GM23338 (cell line): ENCODE measurements at regions not wholly inside any gene's neighbourhood (a gene's known extent, or its start where the extent isn't known, plus 50 kb on each side); places are given as distances from the start of the nearest gene placed in this dataset.

Experiments
- ATAC-seq: fragments of 200-7000 bp; cut with Tn5 transposase; 3 replicates; pipeline ENCODE4 v1.9.1; 2020
- DNase-seq: peaks from one replicate; pipeline ENCODE4 v3.0.0-alpha.2; 2015; ENCODE audit warnings: low spot score
- H2AFZ ChIP-seq: fragments of 200-600 bp; sonication (generic); 2 replicates; pipeline ENCODE4 v1.8.0; 2016; ENCODE audit warnings: antibody characterized with exemption, mild to moderate bottlenecking, moderate library complexity
- H3F3A ChIP-seq: fragments of 200-600 bp; sonication (generic); replicated peaks from 2 replicates; pipeline ENCODE4 v1.8.0; 2017; ENCODE audit warnings: antibody characterized with exemption, mixed run types, low read depth
- H3K27ac ChIP-seq: fragments of 200-600 bp; sonication (generic); 2 replicates; pipeline ENCODE4 v1.6.1; 2016; ENCODE audit warnings: low read depth
- H3K27me3 ChIP-seq: fragments of 200-600 bp; sonication (generic); 2 replicates; pipeline ENCODE4 v1.8.0; 2016; ENCODE audit warnings: mild to moderate bottlenecking, mixed run types, moderate library complexity; ENCODE audit not compliant: insufficient read depth
- H3K36me3 ChIP-seq: fragments of 200-600 bp; sonication (generic); 2 replicates; pipeline ENCODE4 v1.8.0; 2016; ENCODE audit warnings: mild to moderate bottlenecking; ENCODE audit not compliant: insufficient read depth
- H3K4me1 ChIP-seq: fragments of 200-600 bp; sonication (generic); 2 replicates; pipeline ENCODE4 v1.8.0; 2016; ENCODE audit warnings: mild to moderate bottlenecking, moderate library complexity; ENCODE audit not compliant: insufficient read depth
- H3K4me2 ChIP-seq: fragments of 200-600 bp; sonication (generic); 2 replicates; pipeline ENCODE4 v1.7.1; 2017; ENCODE audit warnings: mixed run types
- H3K4me3 ChIP-seq: fragments of 200-600 bp; sonication (generic); 2 replicates; pipeline ENCODE4 v1.6.1; 2016; ENCODE audit warnings: mixed run types
- H3K79me2 ChIP-seq: fragments of 200-600 bp; sonication (generic); replicated peaks from 2 replicates; pipeline ENCODE4 v1.8.0; 2017; ENCODE audit warnings: mild to moderate bottlenecking; ENCODE audit not compliant: insufficient read depth
- H3K9me2 ChIP-seq: fragments of 200-600 bp; sonication (generic); 2 replicates; pipeline ENCODE4 v1.8.0; 2017; ENCODE audit not compliant: insufficient read depth
- H4K20me1 ChIP-seq: fragments of 200-600 bp; sonication (generic); replicated peaks from 2 replicates; pipeline ENCODE4 v1.8.0; 2017; ENCODE audit warnings: mild to moderate bottlenecking; ENCODE audit not compliant: insufficient read depth
- H3K27ac Mint-ChIP-seq: 2 replicates; pipeline ENCODE4 v1.8.0; 2020; ENCODE audit warnings: inconsistent platforms, mild to moderate bottlenecking, moderate library complexity, mixed read lengths
- H3K27me3 Mint-ChIP-seq: 3 replicates; pipeline ENCODE4 v1.8.0; 2022; ENCODE audit warnings: low read depth, mild to moderate bottlenecking, moderate library complexity, mixed read lengths, inconsistent platforms; ENCODE audit not compliant: insufficient read depth, poor library complexity
- H3K36me3 Mint-ChIP-seq: 3 replicates; pipeline ENCODE4 v1.8.0; 2021; ENCODE audit warnings: low read depth, mild to moderate bottlenecking, inconsistent platforms, moderate library complexity, mixed read lengths
- H3K4me1 Mint-ChIP-seq: 3 replicates; pipeline ENCODE4 v1.8.0; 2020; ENCODE audit warnings: mild to moderate bottlenecking, inconsistent platforms, mixed read lengths
- H3K4me3 Mint-ChIP-seq: 3 replicates; pipeline ENCODE4 v1.8.0; 2021; ENCODE audit warnings: moderate library complexity, mild to moderate bottlenecking, inconsistent platforms, mixed read lengths
- H3K9me3 Mint-ChIP-seq: 3 replicates; pipeline ENCODE4 v1.8.0; 2020; ENCODE audit warnings: moderate library complexity, mild to moderate bottlenecking, inconsistent platforms, mixed read lengths
- CREB1 ChIP-seq: fragments of 250-450 bp; sonication (Bioruptor Pico); IDR thresholded peaks from 2 replicates; pipeline ENCODE4 v1.5.0; 2020; ENCODE audit warnings: low read depth, mild to moderate bottlenecking, moderate library complexity
- CTCF ChIP-seq, 2 experiments: fragments of 200-600 bp in 1 of 2; sonication (generic) in 1 of 2; conservative IDR thresholded peaks; 2 replicates each; pipeline versions ENCODE4 v1.5.1 to v1.6.1; 2016 to 2017; ENCODE audit warnings: antibody characterized with exemption in 2 of 2, low read depth in 2 of 2, mild to moderate bottlenecking in 2 of 2, moderate library complexity in 1 of 2
- ETS1 ChIP-seq: IDR thresholded peaks from 2 replicates; pipeline ENCODE4 v1.6.1; 2016; ENCODE audit warnings: antibody characterized with exemption
- EZH2 ChIP-seq: fragments of 200-600 bp; sonication (generic); IDR thresholded peaks from one replicate; pipeline ENCODE4 v1.8.0; 2017; ENCODE audit warnings: antibody characterized with exemption, mild to moderate bottlenecking, low read depth; ENCODE audit not compliant: unreplicated experiment
- EZH2phosphoT487 ChIP-seq: fragments of 200-600 bp; sonication (generic); IDR thresholded peaks from one replicate; pipeline ENCODE4 v1.8.1; 2018; ENCODE audit warnings: antibody characterized with exemption; ENCODE audit not compliant: unreplicated experiment
- JUNB ChIP-seq: IDR thresholded peaks from one replicate; pipeline ENCODE4 v1.6.1; 2016; ENCODE audit warnings: antibody characterized with exemption; ENCODE audit not compliant: unreplicated experiment
- NANOG ChIP-seq: IDR thresholded peaks from 2 replicates; pipeline ENCODE4 v1.6.1; 2016; ENCODE audit warnings: antibody characterized with exemption, borderline replicate concordance
- POLR2AphosphoS5 ChIP-seq: IDR thresholded peaks from 2 replicates; pipeline ENCODE4 v1.6.1; 2016; ENCODE audit warnings: antibody characterized with exemption, low read depth
- REST ChIP-seq: IDR thresholded peaks from one replicate; pipeline ENCODE4 v1.6.1; 2018; ENCODE audit warnings: antibody characterized with exemption; ENCODE audit not compliant: unreplicated experiment
- STAT1 ChIP-seq: IDR thresholded peaks from one replicate; pipeline ENCODE4 v1.6.1; 2016; ENCODE audit warnings: antibody characterized with exemption; ENCODE audit not compliant: unreplicated experiment
- ZNF114 ChIP-seq: fragments of 250-450 bp; sonication (Bioruptor Pico); IDR thresholded peaks from 2 replicates; pipeline ENCODE4 v1.5.0; 2020; ENCODE audit warnings: mild to moderate bottlenecking, moderate library complexity
- ZNF331 ChIP-seq: fragments of 250-450 bp; sonication (Bioruptor Pico); IDR thresholded peaks from 2 replicates; pipeline ENCODE4 v1.5.0; 2020; ENCODE audit warnings: low read depth, mild to moderate bottlenecking, moderate library complexity
- ZNF462 ChIP-seq: fragments of 250-450 bp; sonication (Bioruptor Pico); IDR thresholded peaks from 2 replicates; pipeline ENCODE4 v1.5.0; 2020; ENCODE audit warnings: mild to moderate bottlenecking, moderate library complexity

GRCh38 chr1:83637009-83637408 is 361.9 kb downstream of the TTLL7 start:
- Mint-ChIP-seq H3K27me3 (peaks cover 2% of the 10 kb centered on the region), H3K36me3 (no peaks in the 10 kb centered on the region), H3K4me3 (no peak overlapping the region), H3K27ac (no peak overlapping the region), H3K9me3 (no peaks in the 10 kb centered on the region), H3K4me1 (peaks cover 14% of the 10 kb centered on the region; the same call in 2 of the 3 replicates)
- Histone ChIP-seq H3K4me1 (peaks cover 8% of the 10 kb centered on the region; the same call in 1 of the 2 replicates), H3K9me2 (peaks cover 3% of the 10 kb centered on the region; the same call in 1 of the 2 replicates), H3K79me2 (no peaks in the 10 kb centered on the region), H3K4me3 (no peak overlapping the region), H2AFZ (no peak overlapping the region), H3K4me2 (no peak overlapping the region), H3K27ac (no peak overlapping the region), H3K27me3 (no peaks in the 10 kb centered on the region), H4K20me1 (no peaks in the 10 kb centered on the region), H3F3A (no peaks in the 10 kb centered on the region), H3K36me3 (no peaks in the 10 kb centered on the region; the same call in 1 of the 2 replicates)
- DNase-seq (no peak), ATAC-seq (no peak)
- TF ChIP-seq ETS1 (no peak), JUNB (no peak), POLR2AphosphoS5 (no peak), CREB1 (CRISPR knock-in tag) (no peak), ZNF462 (no peak), ZNF114 (no peak), EZH2phosphoT487 (no peak), STAT1 (no peak), REST (no peak), NANOG (no peak), CTCF (conservative IDR thresholded peaks at IDR 0.05; ENCODE audit: low read depth in 2 of 2) (no peak), EZH2 (no peak), ZNF331 (CRISPR knock-in tag) (no peak)
